Esophagus muscularis mucosa (tissue), 4 donors: ENCODE measurements at regions not wholly inside any gene's neighbourhood (a gene's known extent, or its start where the extent isn't known, plus 50 kb on each side); places are given as distances from the start of the nearest gene placed in this dataset.

Source experiments
- DNase-seq: peaks from one replicate; pipeline ENCODE4 v3.0.0-alpha.2; 2017; ENCODE audit errors: extremely low spot score
- H3K27ac ChIP-seq, 4 donors: fragments of 200-600 bp; sonication (generic); replicated peaks in 1 of 4; 1 replicate in 3 of 4; 2 replicates in 1 of 4; pipeline ENCODE4 v1.5.1; 2016 to 2019; ENCODE audit warnings: mild to moderate bottlenecking in 1 of 4
- H3K27me3 ChIP-seq, 4 donors: fragments of 200-600 bp; sonication (generic); one replicate each; pipeline versions ENCODE4 v1.5.1 to v1.6.0; 2016 to 2019
- H3K36me3 ChIP-seq, 4 donors: fragments of 200-600 bp; sonication (generic); one replicate each; pipeline ENCODE4 v1.5.1; 2016 to 2019
- H3K4me1 ChIP-seq, 4 donors: fragments of 200-600 bp; sonication (generic); one replicate each; pipeline ENCODE4 v1.5.1; 2016 to 2019
- H3K4me3 ChIP-seq, 4 donors: fragments of 200-600 bp; sonication (generic); 1 replicate in 2 of 4; 2 replicates in 2 of 4; pipeline ENCODE4 v1.5.1; 2016 to 2019; ENCODE audit warnings: mild to moderate bottlenecking in 4 of 4, moderate library complexity in 1 of 4
- H3K9me3 ChIP-seq, 4 donors: fragments of 200-600 bp; sonication (generic); 1 replicate in 3 of 4; 2 replicates in 1 of 4; pipeline ENCODE4 v1.5.1; 2016 to 2019
- EP300 ChIP-seq: sonication (generic); formaldehyde crosslinking; IDR thresholded peaks from one replicate; pipeline ENCODE4 v1.6.1; 2017; ENCODE audit warnings: antibody characterized with exemption
- POLR2A ChIP-seq: fragments of 450-650 bp; IDR thresholded peaks from one replicate; pipeline ENCODE4 v1.6.1; 2017; ENCODE audit warnings: antibody characterized with exemption, moderate library complexity, mild to moderate bottlenecking, low read depth
- POLR2AphosphoS5 ChIP-seq, 2 donors: sonication (generic); formaldehyde crosslinking; IDR thresholded peaks; one replicate each; pipeline ENCODE4 v1.6.1; 2017; ENCODE audit warnings: antibody characterized with exemption in 2 of 2
- WGBS: methylation state at CpG from one replicate; pipeline ENCODE4 v1.1.5; 2018; 5-methylcytosine and 5-hydroxymethylcytosine counted together
- intact Hi-C: fragments of 100-400 bp; cut with DNase I; formaldehyde crosslinking; loops from one replicate; pipeline ENCODE4 v1.15.1; 2023
- TF ChIP-seq, protein P1 (sequence below), 3 experiments: fragments of 200-600 bp in 2 of 3; fragments of 450-650 bp in 1 of 3; sonication (generic) in 2 of 3; IDR thresholded peaks; one replicate each; pipeline ENCODE4 v1.5.1; 2017 to 2019; ENCODE audit warnings: antibody characterized with exemption in 3 of 3, mild to moderate bottlenecking in 2 of 3, moderate library complexity in 1 of 3

DNA sequence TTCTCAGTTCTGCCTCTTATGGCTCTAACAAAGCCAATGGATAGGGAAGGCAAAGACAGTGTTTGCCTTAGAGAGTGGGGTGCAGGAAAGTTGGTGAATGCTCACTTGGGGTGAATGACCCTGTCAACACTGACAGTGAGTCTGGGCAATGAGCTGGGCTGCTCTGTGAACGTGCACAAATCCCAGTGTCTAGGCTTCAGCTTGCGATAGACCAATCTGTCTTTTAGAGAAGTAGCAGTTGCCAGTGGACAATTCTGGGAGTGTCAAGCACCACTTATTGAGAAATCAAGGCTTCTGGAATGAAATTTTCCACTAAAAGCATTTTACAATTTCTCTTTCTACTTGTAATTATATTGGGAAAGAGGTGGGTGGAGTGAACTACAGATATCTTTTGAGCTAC is 141.4 kb downstream of the HERPUD2 start:
- no peak for DNase-seq
- Histone ChIP-seq H3K4me3 (no peak overlapping the region), H3K36me3 (no peaks in the 10 kb centered on the region), H3K27ac (no peak overlapping the region), H3K9me3 (no peaks in the 10 kb centered on the region), H3K27me3 (peaks cover 0 to 7% (median 0%) of the 10 kb centered on the region in 4 donors), H3K4me1 (no peaks in the 10 kb centered on the region)
- TF ChIP-seq, protein P1, sequence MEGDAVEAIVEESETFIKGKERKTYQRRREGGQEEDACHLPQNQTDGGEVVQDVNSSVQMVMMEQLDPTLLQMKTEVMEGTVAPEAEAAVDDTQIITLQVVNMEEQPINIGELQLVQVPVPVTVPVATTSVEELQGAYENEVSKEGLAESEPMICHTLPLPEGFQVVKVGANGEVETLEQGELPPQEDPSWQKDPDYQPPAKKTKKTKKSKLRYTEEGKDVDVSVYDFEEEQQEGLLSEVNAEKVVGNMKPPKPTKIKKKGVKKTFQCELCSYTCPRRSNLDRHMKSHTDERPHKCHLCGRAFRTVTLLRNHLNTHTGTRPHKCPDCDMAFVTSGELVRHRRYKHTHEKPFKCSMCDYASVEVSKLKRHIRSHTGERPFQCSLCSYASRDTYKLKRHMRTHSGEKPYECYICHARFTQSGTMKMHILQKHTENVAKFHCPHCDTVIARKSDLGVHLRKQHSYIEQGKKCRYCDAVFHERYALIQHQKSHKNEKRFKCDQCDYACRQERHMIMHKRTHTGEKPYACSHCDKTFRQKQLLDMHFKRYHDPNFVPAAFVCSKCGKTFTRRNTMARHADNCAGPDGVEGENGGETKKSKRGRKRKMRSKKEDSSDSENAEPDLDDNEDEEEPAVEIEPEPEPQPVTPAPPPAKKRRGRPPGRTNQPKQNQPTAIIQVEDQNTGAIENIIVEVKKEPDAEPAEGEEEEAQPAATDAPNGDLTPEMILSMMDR (IDR thresholded peaks at IDR 0.05): no peak
- TF ChIP-seq POLR2A (no peak), POLR2AphosphoS5 (IDR thresholded peaks at IDR 0.05) (no peak), EP300 (no peak)
- intact Hi-C loops: no loop called here
- 57% methylated on average over 2 of the region's 2 CpGs for WGBS

DNA sequence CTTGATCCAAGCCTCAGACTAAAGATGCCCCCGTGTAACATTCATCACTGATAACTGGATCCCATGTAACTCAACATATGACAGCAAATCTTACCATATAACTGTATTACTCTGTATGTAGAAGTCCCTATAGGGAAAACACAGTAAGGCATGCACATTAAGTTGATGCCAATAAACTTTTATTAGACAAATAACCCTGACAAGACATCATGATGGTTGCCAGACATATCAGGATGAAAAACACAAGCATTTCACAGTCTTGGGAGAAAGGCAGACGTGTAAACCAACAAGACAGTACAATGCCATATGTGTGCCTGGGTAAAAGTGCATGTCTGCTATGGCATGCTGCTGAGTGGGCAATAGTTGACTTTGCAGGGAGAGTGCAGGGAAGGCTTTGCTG is 142.2 kb downstream of the HERPUD2 start:
- Histone ChIP-seq H3K36me3 (no peaks in the 10 kb centered on the region), H3K27ac (no peak overlapping the region), H3K9me3 (no peaks in the 10 kb centered on the region), H3K4me1 (no peaks in the 10 kb centered on the region), H3K4me3 (no peak overlapping the region), H3K27me3 (peaks cover 0 to 9% (median 0%) of the 10 kb centered on the region in 4 donors)
- WGBS: 68% methylated on average over 2 of the region's 2 CpGs
- TF ChIP-seq EP300 (no peak), POLR2A (no peak), POLR2AphosphoS5 (IDR thresholded peaks at IDR 0.05) (no peak)
- TF ChIP-seq, protein P1 (IDR thresholded peaks at IDR 0.05): no peak
- intact Hi-C loops: no loop called here
- DNase-seq: no peak

DNA sequence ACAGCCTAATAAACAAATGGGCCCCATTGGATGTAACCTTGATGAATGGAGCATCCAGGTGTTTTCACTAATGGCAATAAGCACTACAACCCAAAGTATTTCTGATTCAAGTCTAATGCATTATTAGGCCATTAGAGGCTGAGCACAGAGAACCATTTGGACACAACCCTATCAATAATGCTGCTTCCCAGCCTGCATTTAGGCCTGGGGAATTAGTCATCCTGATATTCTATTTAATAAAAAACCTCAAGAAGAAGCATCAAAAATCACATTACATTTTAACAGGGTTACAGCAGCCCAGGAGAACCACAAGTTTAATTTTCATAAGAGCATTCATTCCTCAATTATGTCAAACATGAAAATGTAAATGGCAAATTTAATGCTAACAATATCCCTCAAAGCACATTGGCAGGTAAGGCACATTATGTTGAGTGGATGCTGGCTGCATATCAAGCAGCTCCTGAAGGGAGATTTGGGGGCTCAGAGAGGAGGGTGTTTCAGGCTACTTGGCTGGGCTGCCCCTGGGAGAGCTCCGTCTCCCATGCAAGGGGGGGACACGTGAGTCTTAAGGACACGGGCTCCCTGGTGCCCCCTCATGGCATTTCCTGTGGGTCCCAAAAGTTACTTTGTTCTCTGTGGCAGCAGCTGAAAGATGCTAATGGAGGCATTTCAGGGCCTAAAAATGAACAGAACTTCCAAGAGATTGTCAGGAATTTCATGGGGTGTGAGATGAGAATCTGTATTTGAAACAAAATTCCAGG is 143.4 kb downstream of the HERPUD2 start:
- no CpG with 5 or more reads among the region's 3 CpGs for WGBS
- Histone ChIP-seq H3K36me3 (no peaks in the 10 kb centered on the region), H3K4me3 (no peak overlapping the region), H3K9me3 (no peaks in the 10 kb centered on the region), H3K27ac (no peak overlapping the region), H3K4me1 (no peaks in the 10 kb centered on the region), H3K27me3 (peaks cover 0 to 9% (median 0%) of the 10 kb centered on the region in 4 donors)
- intact Hi-C loops: no loop called here
- DNase-seq: no peak
- TF ChIP-seq EP300 (no peak), POLR2AphosphoS5 (IDR thresholded peaks at IDR 0.05) (no peak), POLR2A (no peak)
- TF ChIP-seq, protein P1 (IDR thresholded peaks at IDR 0.05): no peak

DNA sequence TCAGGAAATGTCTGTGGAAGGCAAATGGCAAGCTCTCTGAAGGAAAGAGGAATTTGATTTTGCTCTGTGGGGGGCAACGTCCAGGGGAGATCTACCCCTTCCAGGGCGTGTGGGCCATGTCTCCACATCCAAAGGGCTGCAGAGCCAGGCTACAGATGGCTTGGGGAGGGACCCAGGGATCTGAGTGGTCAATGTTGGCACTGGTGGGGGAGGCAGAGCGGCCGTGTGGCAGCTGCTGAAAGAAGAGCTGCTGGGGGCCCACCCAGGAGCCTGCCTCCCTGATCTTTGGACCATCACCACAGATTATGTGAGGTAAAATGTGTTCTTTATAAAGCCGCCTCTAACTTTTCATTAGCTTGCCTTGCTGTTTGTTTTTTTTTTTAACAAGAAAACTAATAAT is 144.1 kb downstream of the HERPUD2 start:
- intact Hi-C loops: no loop called here
- WGBS: 66% methylated on average over 5 of the region's 5 CpGs
- TF ChIP-seq EP300: no peak
- TF ChIP-seq POLR2A: no peak
- TF ChIP-seq, protein P1 (IDR thresholded peaks at IDR 0.05): no peak
- no peak for TF ChIP-seq POLR2AphosphoS5 (IDR thresholded peaks at IDR 0.05)

DNA sequence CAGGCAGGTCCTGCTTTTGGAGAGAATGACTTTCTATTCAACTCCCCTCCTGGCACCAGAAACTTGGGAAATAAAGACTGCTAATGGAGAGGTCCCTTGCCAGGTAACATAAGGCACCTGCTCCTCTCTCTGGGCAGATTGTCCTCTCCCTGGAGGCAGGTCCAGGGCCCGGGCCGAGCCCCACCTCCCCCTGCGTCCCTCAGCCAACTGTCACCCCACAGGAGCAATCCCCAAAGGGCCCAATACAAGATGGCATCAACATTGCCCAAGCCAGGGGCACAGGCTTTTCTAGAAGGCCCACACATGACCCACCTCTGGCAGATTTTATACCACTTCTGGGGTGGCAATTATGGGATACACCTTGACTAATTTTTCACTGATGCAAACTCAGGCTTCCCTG is 145.2 kb downstream of the HERPUD2 start:
- H3K27ac ChIP-seq: no peak overlapping the region
- TF ChIP-seq POLR2AphosphoS5 (IDR thresholded peaks at IDR 0.05): no peak
- no peak for TF ChIP-seq POLR2A
- TF ChIP-seq, protein P1 (IDR thresholded peaks at IDR 0.05): no peak

More for the DNA sequence above, 144.1 kb downstream of the HERPUD2 start:
- Histone ChIP-seq H3K36me3 (no peaks in the 10 kb centered on the region), H3K4me3 (no peak overlapping the region), H3K27ac (no peak overlapping the region), H3K27me3 (peaks cover 0 to 9% (median 0%) of the 10 kb centered on the region in 4 donors), H3K4me1 (no peaks in the 10 kb centered on the region), H3K9me3 (no peaks in the 10 kb centered on the region)
- DNase-seq: no peak

More for the DNA sequence above, 145.2 kb downstream of the HERPUD2 start:
- no peaks in the 10 kb centered on the region for H3K4me1 ChIP-seq
- intact Hi-C loops: no loop called here
- no peak overlapping the region for H3K4me3 ChIP-seq
- WGBS: 96% methylated on average over 3 of the region's 3 CpGs
- no peaks in the 10 kb centered on the region for H3K36me3 ChIP-seq
- H3K9me3 ChIP-seq: no peaks in the 10 kb centered on the region
- peaks cover 0 to 9% (median 0%) of the 10 kb centered on the region in 4 donors for H3K27me3 ChIP-seq
- DNase-seq: no peak
